WERI-Rb-1 (cell line): ENCODE measurements at regions not wholly inside any gene's neighbourhood (a gene's known extent, or its start where the extent isn't known, plus 50 kb on each side); places are given as distances from the start of the nearest gene placed in this dataset.

Experiments
- DNase-seq: peaks from one replicate; pipeline ENCODE4 v3.0.0-alpha.2; 2020
- H3K27ac ChIP-seq: fragments of 250-450 bp; sonication (Bioruptor Pico); 2 replicates; pipeline ENCODE4 v1.5.1; 2020; ENCODE audit warnings: mild to moderate bottlenecking, moderate library complexity
- H3K27me3 ChIP-seq: fragments of 250-450 bp; sonication (Bioruptor Pico); 2 replicates; pipeline ENCODE4 v1.5.1; 2021; ENCODE audit warnings: mild to moderate bottlenecking, low read depth, moderate library complexity; ENCODE audit not compliant: insufficient read depth, severe bottlenecking
- H3K36me3 ChIP-seq: fragments of 250-450 bp; sonication (Bioruptor Pico); 2 replicates; pipeline ENCODE4 v1.5.1; 2020; ENCODE audit warnings: mild to moderate bottlenecking, moderate library complexity
- H3K4me3 ChIP-seq: 2 replicates; pipeline ENCODE4 v1.5.1; 2011; ENCODE audit warnings: low read depth, mild to moderate bottlenecking, control low read depth, low read length
- H3K9me3 ChIP-seq: fragments of 250-450 bp; sonication (Bioruptor Pico); 2 replicates; pipeline ENCODE4 v1.5.1; 2021; ENCODE audit warnings: mild to moderate bottlenecking, moderate library complexity; ENCODE audit not compliant: severe bottlenecking
- TF ChIP-seq, protein P1 (sequence below): IDR thresholded peaks from 2 replicates; pipeline ENCODE4 v1.5.1; 2011; ENCODE audit warnings: low read depth, mild to moderate bottlenecking, control low read depth, inconsistent platforms, low read length

DNA sequence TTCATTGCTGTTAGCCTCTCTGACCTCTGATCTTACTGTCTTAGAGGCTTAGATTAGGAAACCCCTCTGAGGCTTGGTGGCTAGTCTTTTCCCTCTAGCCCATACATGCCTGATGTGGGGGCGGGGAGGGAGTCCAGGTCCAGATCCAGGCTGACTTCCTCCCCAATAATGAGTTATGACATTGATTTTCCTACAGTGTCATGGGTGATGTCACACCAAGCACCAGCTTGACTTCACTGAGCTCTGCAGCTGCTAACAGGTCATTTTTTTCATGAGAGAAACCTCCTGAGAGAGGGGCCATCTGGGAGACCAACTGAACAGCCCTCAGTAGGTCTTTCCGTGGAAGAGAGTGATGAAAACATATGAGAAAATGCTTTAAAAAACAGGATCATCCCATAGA is 180.2 kb upstream of the N4BP1 start:
- H3K9me3 ChIP-seq: peaks cover 5% of the 10 kb centered on the region
- no peaks in the 10 kb centered on the region for H3K36me3 ChIP-seq
- no peaks in the 10 kb centered on the region for H3K27me3 ChIP-seq
- H3K4me3 ChIP-seq: no peak overlapping the region
- H3K27ac ChIP-seq: peak overlapping the region; percentile 48
- peak; percentile 48 for DNase-seq
- TF ChIP-seq, protein P1, sequence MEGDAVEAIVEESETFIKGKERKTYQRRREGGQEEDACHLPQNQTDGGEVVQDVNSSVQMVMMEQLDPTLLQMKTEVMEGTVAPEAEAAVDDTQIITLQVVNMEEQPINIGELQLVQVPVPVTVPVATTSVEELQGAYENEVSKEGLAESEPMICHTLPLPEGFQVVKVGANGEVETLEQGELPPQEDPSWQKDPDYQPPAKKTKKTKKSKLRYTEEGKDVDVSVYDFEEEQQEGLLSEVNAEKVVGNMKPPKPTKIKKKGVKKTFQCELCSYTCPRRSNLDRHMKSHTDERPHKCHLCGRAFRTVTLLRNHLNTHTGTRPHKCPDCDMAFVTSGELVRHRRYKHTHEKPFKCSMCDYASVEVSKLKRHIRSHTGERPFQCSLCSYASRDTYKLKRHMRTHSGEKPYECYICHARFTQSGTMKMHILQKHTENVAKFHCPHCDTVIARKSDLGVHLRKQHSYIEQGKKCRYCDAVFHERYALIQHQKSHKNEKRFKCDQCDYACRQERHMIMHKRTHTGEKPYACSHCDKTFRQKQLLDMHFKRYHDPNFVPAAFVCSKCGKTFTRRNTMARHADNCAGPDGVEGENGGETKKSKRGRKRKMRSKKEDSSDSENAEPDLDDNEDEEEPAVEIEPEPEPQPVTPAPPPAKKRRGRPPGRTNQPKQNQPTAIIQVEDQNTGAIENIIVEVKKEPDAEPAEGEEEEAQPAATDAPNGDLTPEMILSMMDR: no peak

DNA sequence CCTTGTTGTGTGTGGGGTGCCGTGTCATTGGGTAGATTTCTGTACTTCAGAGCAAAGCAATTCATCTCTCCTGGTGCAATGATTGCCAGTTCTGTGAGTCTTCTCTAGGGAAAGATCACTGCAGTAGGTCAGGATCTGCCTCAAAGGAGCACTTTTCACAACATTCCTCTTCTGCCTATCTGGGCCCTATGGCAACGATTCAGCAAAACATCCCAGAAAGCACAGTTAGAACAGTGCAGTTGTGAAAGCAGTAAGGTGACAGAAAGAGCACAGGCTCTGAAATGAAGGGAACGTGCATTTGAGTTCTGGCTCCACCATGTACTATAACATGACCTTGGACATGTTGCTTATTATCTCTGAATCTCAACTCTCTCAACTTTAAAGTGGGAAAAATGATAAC is 178.5 kb upstream of the N4BP1 start:
- peaks cover 5% of the 10 kb centered on the region for H3K9me3 ChIP-seq
- no peak for DNase-seq
- no peaks in the 10 kb centered on the region for H3K27me3 ChIP-seq
- H3K4me3 ChIP-seq: no peak overlapping the region
- TF ChIP-seq, protein P1: no peak
- H3K36me3 ChIP-seq: no peaks in the 10 kb centered on the region
- no peak overlapping the region for H3K27ac ChIP-seq

DNA sequence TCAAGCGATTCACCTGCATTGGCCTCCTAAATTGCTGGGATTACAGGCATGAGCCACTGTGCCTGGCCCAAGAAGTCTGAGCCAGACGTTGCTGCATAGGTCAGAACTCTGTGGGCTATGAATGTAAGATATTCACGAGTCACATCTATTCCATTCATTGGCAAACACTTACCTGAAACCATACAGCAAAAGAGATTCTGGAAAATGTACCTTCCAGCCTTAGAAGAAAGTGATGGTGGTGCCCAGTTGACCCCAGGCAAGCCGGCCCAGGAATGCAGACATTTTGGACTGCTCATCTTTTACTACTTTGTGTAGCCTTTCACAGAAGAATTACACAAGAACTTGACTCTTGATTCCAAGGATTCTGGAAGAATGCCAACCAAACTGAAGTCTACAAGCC is 135.6 kb upstream of the N4BP1 start:
- no peak for DNase-seq
- TF ChIP-seq, protein P1: no peak
- H3K36me3 ChIP-seq: no peaks in the 10 kb centered on the region
- no peak overlapping the region for H3K27ac ChIP-seq
- H3K27me3 ChIP-seq: no peaks in the 10 kb centered on the region
- H3K4me3 ChIP-seq: no peak overlapping the region
- H3K9me3 ChIP-seq: peaks cover 5% of the 10 kb centered on the region

DNA sequence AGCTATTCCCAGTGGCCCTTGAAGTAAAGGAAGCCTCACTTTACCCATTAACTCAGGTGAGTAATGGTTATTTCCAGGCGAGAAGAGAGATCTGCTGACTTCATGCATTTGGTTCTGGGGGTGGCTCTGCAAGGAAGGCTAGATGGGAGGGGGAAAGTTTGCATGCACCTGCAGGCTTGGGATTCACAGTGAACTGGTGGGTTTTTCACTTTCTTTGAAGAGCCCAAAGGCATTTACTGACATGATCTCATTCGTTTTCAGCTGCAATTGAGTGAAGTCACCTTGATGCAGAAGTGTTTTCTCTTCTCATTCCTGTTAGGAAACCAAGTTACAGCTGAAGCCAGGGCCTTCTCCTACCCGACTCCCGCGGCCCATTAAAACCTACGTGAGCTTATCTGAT is 131.0 kb upstream of the N4BP1 start:
- H3K9me3 ChIP-seq: peaks cover 5% of the 10 kb centered on the region
- no peak overlapping the region for H3K27ac ChIP-seq
- TF ChIP-seq, protein P1: no peak
- H3K27me3 ChIP-seq: no peaks in the 10 kb centered on the region
- no peak overlapping the region for H3K4me3 ChIP-seq
- DNase-seq: no peak
- no peaks in the 10 kb centered on the region for H3K36me3 ChIP-seq

DNA sequence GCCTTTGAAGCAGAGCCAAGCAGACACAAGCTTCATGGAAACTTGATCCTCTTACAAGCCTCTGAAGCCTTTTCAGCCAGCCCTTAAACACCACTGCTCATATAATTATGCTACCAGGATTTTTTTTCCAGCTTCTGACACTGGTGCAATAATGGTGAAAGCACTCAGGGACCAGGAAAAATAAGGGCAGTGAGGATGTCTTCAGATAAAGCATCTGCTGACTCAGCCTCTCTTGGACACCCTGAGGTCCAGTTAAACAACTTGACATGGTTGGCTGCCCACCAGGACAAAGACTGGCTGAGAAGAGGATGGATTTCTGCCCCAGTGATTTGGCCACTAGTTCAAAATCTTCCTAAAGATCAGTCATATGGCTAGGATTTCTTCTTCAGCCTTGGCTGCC is 124.2 kb upstream of the N4BP1 start:
- TF ChIP-seq, protein P1: no peak

DNA sequence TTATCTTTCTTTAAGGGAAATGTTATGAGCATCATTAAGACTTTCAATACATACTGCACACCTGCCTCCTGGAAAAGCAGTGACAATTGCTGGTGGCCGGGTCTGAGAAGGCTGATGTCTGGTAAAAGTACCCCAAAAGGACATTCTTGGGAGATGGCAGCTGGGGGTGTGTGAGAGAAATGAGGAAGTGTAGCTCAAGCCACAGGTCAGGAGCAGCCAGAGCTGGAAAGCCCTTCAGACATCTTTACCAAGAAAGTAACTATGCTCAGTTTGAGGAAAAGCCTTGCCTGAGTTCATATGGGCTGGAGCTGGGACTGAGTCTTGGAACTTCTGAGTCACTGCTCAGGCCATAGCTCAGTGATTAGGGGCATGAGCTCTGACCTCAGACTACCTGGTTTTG is 94.7 kb upstream of the N4BP1 start:
- TF ChIP-seq, protein P1: no peak
- peaks cover 7% of the 10 kb centered on the region for H3K9me3 ChIP-seq
- no peak overlapping the region for H3K27ac ChIP-seq
- H3K4me3 ChIP-seq: no peak overlapping the region
- H3K27me3 ChIP-seq: no peaks in the 10 kb centered on the region
- no peaks in the 10 kb centered on the region for H3K36me3 ChIP-seq
- no peak for DNase-seq

More for the DNA sequence above, 124.2 kb upstream of the N4BP1 start:
- peak overlapping the region; percentile 3; the same call in 1 of the 2 replicates for H3K27ac ChIP-seq
- H3K4me3 ChIP-seq: no peak overlapping the region
- H3K9me3 ChIP-seq: no peaks in the 10 kb centered on the region
- no peaks in the 10 kb centered on the region for H3K36me3 ChIP-seq
- no peaks in the 10 kb centered on the region for H3K27me3 ChIP-seq
- peak; percentile 52 for DNase-seq
